Liver (tissue), 8 donors: ENCODE measurements at regions not wholly inside any gene's neighbourhood (a gene's known extent, or its start where the extent isn't known, plus 50 kb on each side); places are given as distances from the start of the nearest gene placed in this dataset.

Experiments
- DNase-seq: peaks from one replicate; pipeline ENCODE4 v3.0.0-alpha.2; 2017; ENCODE audit warnings: low spot score
- H3K27ac ChIP-seq, 2 donors: one replicate each; pipeline ENCODE4 v1.7.0; 2013; ENCODE audit warnings: inconsistent platforms in 2 of 2, low read length in 2 of 2, control low read depth in 1 of 2, low read depth in 1 of 2, mild to moderate bottlenecking in 1 of 2
- H3K27me3 ChIP-seq, 4 donors: one replicate each; pipeline versions ENCODE4 v1.6.1 to v1.7.0; 2013; ENCODE audit warnings: low read length in 3 of 4, inconsistent platforms in 1 of 4, mild to moderate bottlenecking in 1 of 4, moderate library complexity in 1 of 4; ENCODE audit not compliant: control insufficient read depth in 4 of 4, insufficient read depth in 4 of 4
- H3K36me3 ChIP-seq, 4 donors: one replicate each; pipeline versions ENCODE4 v1.6.1 to v1.7.0; 2013; ENCODE audit warnings: low read length in 3 of 4, mild to moderate bottlenecking in 3 of 4, low read depth in 1 of 4, moderate library complexity in 1 of 4; ENCODE audit not compliant: control insufficient read depth in 4 of 4, insufficient read depth in 3 of 4
- H3K4me1 ChIP-seq, 4 donors: one replicate each; pipeline versions ENCODE4 v1.6.1 to v1.7.0; 2013; ENCODE audit warnings: low read length in 3 of 4, mild to moderate bottlenecking in 3 of 4, moderate library complexity in 1 of 4; ENCODE audit not compliant: control insufficient read depth in 4 of 4, insufficient read depth in 4 of 4
- H3K4me3 ChIP-seq, 3 donors: one replicate each; pipeline versions ENCODE4 v1.6.1 to v1.7.0; 2013; ENCODE audit warnings: low read length in 3 of 3, control low read depth in 1 of 3, low read depth in 1 of 3, mild to moderate bottlenecking in 1 of 3
- H3K9ac ChIP-seq, 2 donors: one replicate each; pipeline ENCODE4 v1.7.0; 2013; ENCODE audit warnings: low read length in 2 of 2, mild to moderate bottlenecking in 2 of 2, moderate library complexity in 2 of 2, control low read depth in 1 of 2, low read depth in 1 of 2
- H3K9me3 ChIP-seq, 4 donors: one replicate each; pipeline versions ENCODE4 v1.6.1 to v1.7.0; 2013; ENCODE audit warnings: low read length in 3 of 4; ENCODE audit not compliant: control insufficient read depth in 4 of 4
- ATF3 ChIP-seq: IDR thresholded peaks from 2 replicates; pipeline ENCODE4 v1.6.1; 2016; ENCODE audit warnings: antibody characterized with exemption
- CTCF ChIP-seq: fragments of 150-350 bp; IDR thresholded peaks from 2 replicates; pipeline ENCODE4 v1.5.1; 2017; ENCODE audit warnings: improper control_type of control experiment, low read depth, low read length; ENCODE audit not compliant: missing input control
- EGR1 ChIP-seq, 2 donors: IDR thresholded peaks; 2 replicates each; pipeline ENCODE4 v1.6.1; 2016 to 2018; ENCODE audit warnings: antibody characterized with exemption in 2 of 2, low read depth in 2 of 2
- FOXA1 ChIP-seq: IDR thresholded peaks from 2 replicates; pipeline ENCODE4 v1.6.1; 2016; ENCODE audit warnings: antibody characterized with exemption
- GABPA ChIP-seq, 2 donors: IDR thresholded peaks in 1 of 2; conservative IDR thresholded peaks in 1 of 2; 2 replicates each; pipeline ENCODE4 v1.6.1; 2016; ENCODE audit warnings: antibody characterized with exemption in 2 of 2, mild to moderate bottlenecking in 1 of 2, moderate library complexity in 1 of 2
- HNF4A ChIP-seq, 2 donors: conservative IDR thresholded peaks; 2 replicates each; pipeline ENCODE4 v1.6.1; 2016; ENCODE audit warnings: antibody characterized with exemption in 2 of 2, mild to moderate bottlenecking in 2 of 2
- HNF4G ChIP-seq: IDR thresholded peaks from 2 replicates; pipeline ENCODE4 v1.6.1; 2016; ENCODE audit warnings: antibody characterized with exemption
- JUND ChIP-seq, 2 donors: IDR thresholded peaks; 2 replicates each; pipeline ENCODE4 v1.6.1; 2016; ENCODE audit warnings: antibody characterized with exemption in 2 of 2
- MAX ChIP-seq: IDR thresholded peaks from 2 replicates; pipeline ENCODE4 v1.6.1; 2016; ENCODE audit warnings: antibody characterized with exemption
- NR2F2 ChIP-seq: IDR thresholded peaks from 2 replicates; pipeline ENCODE4 v1.6.1; 2016; ENCODE audit warnings: antibody characterized with exemption
- RAD21 ChIP-seq, 2 donors: IDR thresholded peaks; 2 replicates each; pipeline ENCODE4 v1.6.1; 2016; ENCODE audit warnings: antibody characterized with exemption in 2 of 2, mild to moderate bottlenecking in 2 of 2
- REST ChIP-seq: IDR thresholded peaks from 2 replicates; pipeline ENCODE4 v1.6.1; 2016; ENCODE audit warnings: antibody characterized with exemption, mild to moderate bottlenecking
- RXRA ChIP-seq, 2 donors: IDR thresholded peaks; 2 replicates each; pipeline ENCODE4 v1.6.1; 2017 to 2018; ENCODE audit warnings: antibody characterized with exemption in 2 of 2, mild to moderate bottlenecking in 1 of 2
- SP1 ChIP-seq: IDR thresholded peaks from 2 replicates; pipeline ENCODE4 v1.6.1; 2018; ENCODE audit warnings: antibody characterized with exemption, mild to moderate bottlenecking
- TAF1 ChIP-seq: conservative IDR thresholded peaks from 2 replicates; pipeline ENCODE4 v1.6.1; 2016; ENCODE audit warnings: antibody characterized with exemption, mild to moderate bottlenecking
- YY1 ChIP-seq: IDR thresholded peaks from 2 replicates; pipeline ENCODE4 v1.6.1; 2016; ENCODE audit warnings: antibody characterized with exemption, mild to moderate bottlenecking
- ZBTB33 ChIP-seq: IDR thresholded peaks from 2 replicates; pipeline ENCODE4 v1.6.1; 2016; ENCODE audit warnings: antibody characterized with exemption
- WGBS: extraction: QIAGEN DNeasy Blood & Tissue Kit; methylation state at CpG from one replicate; pipeline ENCODE4 v1.1.7; 2013; 5-methylcytosine and 5-hydroxymethylcytosine counted together
- donor health status: healthy.
- donor health status: healthy.
- donor health status: healthy.
- donor health status: healthy.
- donor health status: healthy.

GRCh38 chr11:95419915-95420314, 188.9 kb upstream of the SESN3 start:
- Histone ChIP-seq H3K27me3 (no peaks in the 10 kb centered on the region), H3K27ac (no peak overlapping the region), H3K36me3 (no peaks in the 10 kb centered on the region), H3K4me1 (no peaks in the 10 kb centered on the region), H3K9me3 (no peaks in the 10 kb centered on the region), H3K9ac (no peak overlapping the region), H3K4me3 (no peak overlapping the region)
- 84% methylated on average over 2 of the region's 2 CpGs for WGBS
- TF ChIP-seq TAF1 (no peak), GABPA (IDR thresholded peaks at IDR 0.05 in 1 of 2, conservative IDR thresholded peaks at IDR 0.05 in 1 of 2) (no peak), SP1 (no peak), EGR1 (IDR thresholded peaks at IDR 0.05; ENCODE audit: low read depth in 2 of 2) (no peak), ZBTB33 (no peak), ATF3 (no peak), REST (no peak), FOXA1 (no peak), RXRA (IDR thresholded peaks at IDR 0.05) (no peak), NR2F2 (no peak), MAX (no peak)
- no peak for DNase-seq

- no peaks in the 10 kb centered on the region for H3K27me3 ChIP-seq
- WGBS: 82% methylated on average over 1 of the region's 1 CpG
- no peak overlapping the region for H3K27ac ChIP-seq
- no peak overlapping the region for H3K4me3 ChIP-seq
- DNase-seq: no peak
- H3K9ac ChIP-seq: no peak overlapping the region
- H3K9me3 ChIP-seq: no peaks in the 10 kb centered on the region
- H3K4me1 ChIP-seq: no peaks in the 10 kb centered on the region
- no peaks in the 10 kb centered on the region for H3K36me3 ChIP-seq
- no peak for TF ChIP-seq YY1
- TF ChIP-seq ATF3: no peak
- no peak for TF ChIP-seq GABPA (IDR thresholded peaks at IDR 0.05 in 1 of 2, conservative IDR thresholded peaks at IDR 0.05 in 1 of 2)
- TF ChIP-seq TAF1: no peak
- TF ChIP-seq REST: no peak
- TF ChIP-seq CTCF: no peak
- TF ChIP-seq RXRA (IDR thresholded peaks at IDR 0.05): no peak
- TF ChIP-seq NR2F2: no peak
- TF ChIP-seq HNF4A (conservative IDR thresholded peaks at IDR 0.05): no peak
- no peak for TF ChIP-seq MAX
- TF ChIP-seq FOXA1: no peak
- no peak for TF ChIP-seq HNF4G
- no peak for TF ChIP-seq JUND (IDR thresholded peaks at IDR 0.05)
- no peak for TF ChIP-seq ZBTB33
- TF ChIP-seq SP1: no peak
- TF ChIP-seq RAD21 (IDR thresholded peaks at IDR 0.05): no peak
Measured at GRCh38 chr11:95418916-95419315, 187.9 kb upstream of the SESN3 start.
